ENCODE measurements at regions not wholly inside any gene's neighbourhood (a gene's known extent, or its start where the extent isn't known, plus 50 kb on each side); places are given as distances from the start of the nearest gene placed in this dataset.

DNA sequence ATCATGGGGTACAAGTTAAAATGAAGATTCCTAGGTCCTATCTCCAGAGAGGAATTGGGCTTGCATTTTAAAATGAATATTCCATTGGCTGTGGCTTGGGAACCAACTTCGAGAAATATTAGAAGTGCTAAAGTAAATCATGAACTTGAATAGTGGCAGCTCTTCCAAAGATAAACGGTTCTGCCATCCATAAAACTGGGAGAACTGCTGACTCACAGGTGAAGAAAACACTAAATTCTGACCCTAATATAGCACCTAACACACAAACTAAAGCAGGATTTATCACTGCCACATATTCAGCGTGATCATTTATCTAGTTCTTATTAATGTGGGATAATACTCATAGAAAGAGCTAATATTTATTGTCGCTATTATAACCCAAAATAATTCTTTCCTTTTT lies 508.1 kb upstream of the ID4 start:
- Histone ChIP-seq H3K9ac (ENCODE audit: low read depth in 1 of 2, low read length in 2 of 2) (no peak overlapping the region), H3K9me3 (ENCODE audit: control insufficient read depth in 1 of 2, low read length in 2 of 2) (no peaks in the 10 kb centered on the region), H3K4me3 (ENCODE audit: low read depth in 1 of 2, low read length in 2 of 2) (no peak overlapping the region), H3K36me3 (ENCODE audit: control insufficient read depth in 1 of 2, insufficient read depth in 2 of 2, low read length in 2 of 2) (no peaks in the 10 kb centered on the region), H3K4me1 (ENCODE audit: control insufficient read depth in 1 of 2, insufficient read depth in 2 of 2, low read length in 2 of 2) (no peaks in the 10 kb centered on the region), H3K27ac (ENCODE audit: low read depth, low read length) (no peak overlapping the region), H3K27me3 (ENCODE audit: control insufficient read depth in 1 of 2, insufficient read depth in 2 of 2, low read length in 2 of 2) (no peaks in the 10 kb centered on the region)

DNA sequence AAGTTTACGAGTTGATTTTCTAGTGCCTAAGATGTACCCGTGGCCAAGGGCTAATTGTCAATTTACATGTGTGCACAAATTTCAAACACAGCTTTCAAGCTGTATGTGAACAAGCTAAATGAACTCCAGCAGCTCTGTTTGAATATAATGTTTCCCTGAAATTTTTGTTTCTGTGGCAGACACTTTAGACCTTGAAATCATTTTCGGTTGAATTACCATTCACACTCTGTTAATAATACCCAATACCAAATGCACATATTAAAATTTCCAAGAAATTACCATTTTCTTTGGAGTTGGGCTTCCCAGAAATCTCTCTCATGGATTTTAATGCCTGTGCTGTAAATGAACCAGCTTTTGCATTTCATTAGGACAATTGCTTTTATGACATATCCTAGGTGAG lies 506.1 kb upstream of the ID4 start:
- Histone ChIP-seq H3K36me3 (ENCODE audit: control insufficient read depth in 1 of 2, insufficient read depth in 2 of 2, low read length in 2 of 2) (no peaks in the 10 kb centered on the region), H3K9me3 (ENCODE audit: control insufficient read depth in 1 of 2, low read length in 2 of 2) (no peaks in the 10 kb centered on the region), H3K9ac (ENCODE audit: low read depth in 1 of 2, low read length in 2 of 2) (no peak overlapping the region), H3K27me3 (ENCODE audit: control insufficient read depth in 1 of 2, insufficient read depth in 2 of 2, low read length in 2 of 2) (no peaks in the 10 kb centered on the region), H3K27ac (ENCODE audit: low read depth, low read length) (no peak overlapping the region), H3K4me3 (ENCODE audit: low read depth in 1 of 2, low read length in 2 of 2) (no peak overlapping the region), H3K4me1 (ENCODE audit: control insufficient read depth in 1 of 2, insufficient read depth in 2 of 2, low read length in 2 of 2) (no peaks in the 10 kb centered on the region)

DNA sequence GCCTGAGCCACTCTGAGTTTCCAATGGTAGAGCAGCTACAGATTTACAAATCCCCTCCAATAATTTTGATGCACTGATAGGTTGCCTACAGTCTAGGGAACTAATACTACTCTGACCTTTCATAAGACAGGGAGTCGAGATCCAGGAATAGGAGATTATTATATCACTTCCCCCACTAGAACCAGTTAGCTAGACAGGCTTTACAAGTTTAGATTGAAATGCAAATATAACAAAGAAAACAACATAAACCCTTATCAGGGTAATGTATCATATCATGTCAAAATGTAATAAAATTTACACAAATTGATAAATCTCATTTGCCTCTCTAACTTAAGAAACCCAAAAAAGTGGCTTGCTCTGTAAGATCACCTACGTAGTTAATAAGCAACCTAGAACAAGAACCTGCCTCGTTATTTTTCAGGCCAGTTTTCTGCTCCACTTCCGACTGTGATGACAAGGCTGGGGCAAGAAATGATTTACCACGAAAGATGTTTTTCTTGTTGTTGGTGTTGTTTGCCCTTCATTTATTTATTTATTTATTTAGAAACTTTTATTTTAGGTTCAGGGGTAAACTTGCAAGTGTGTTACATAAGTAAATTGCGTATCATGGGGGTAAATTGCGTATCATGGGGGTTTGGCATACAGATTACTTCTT lies 504.2 kb upstream of the ID4 start:
- Histone ChIP-seq H3K27ac (ENCODE audit: low read depth, low read length) (no peak overlapping the region), H3K4me3 (ENCODE audit: low read depth in 1 of 2, low read length in 2 of 2) (no peak overlapping the region), H3K4me1 (ENCODE audit: control insufficient read depth in 1 of 2, insufficient read depth in 2 of 2, low read length in 2 of 2) (no peaks in the 10 kb centered on the region), H3K36me3 (ENCODE audit: control insufficient read depth in 1 of 2, insufficient read depth in 2 of 2, low read length in 2 of 2) (no peaks in the 10 kb centered on the region), H3K27me3 (ENCODE audit: control insufficient read depth in 1 of 2, insufficient read depth in 2 of 2, low read length in 2 of 2) (no peaks in the 10 kb centered on the region), H3K9me3 (ENCODE audit: control insufficient read depth in 1 of 2, low read length in 2 of 2) (no peaks in the 10 kb centered on the region), H3K9ac (ENCODE audit: low read depth in 1 of 2, low read length in 2 of 2) (no peak overlapping the region)

DNA sequence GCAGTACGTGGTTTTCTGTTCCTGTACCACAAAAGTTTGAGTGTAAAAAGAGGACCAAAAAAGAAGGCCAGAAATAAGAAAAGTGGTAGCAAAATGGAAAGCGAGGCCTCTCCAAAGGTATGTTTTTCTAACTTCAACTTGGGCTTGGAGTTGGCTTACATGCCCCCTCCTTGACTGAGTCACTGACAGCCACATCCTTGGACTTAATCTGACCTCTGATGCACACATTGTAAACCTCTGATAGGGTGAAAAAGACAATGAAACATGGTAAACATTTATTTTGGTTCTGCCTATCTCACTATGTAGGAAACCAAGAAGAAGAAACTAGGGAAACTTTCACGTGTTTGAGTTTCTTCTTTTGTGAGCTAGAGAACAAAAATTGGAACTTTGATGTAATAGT lies 503.2 kb upstream of the ID4 start:
- H3K9me3 ChIP-seq (ENCODE audit: control insufficient read depth in 1 of 2, low read length in 2 of 2) = no peaks in the 10 kb centered on the region
- no peaks in the 10 kb centered on the region for H3K36me3 ChIP-seq (ENCODE audit: control insufficient read depth in 1 of 2, insufficient read depth in 2 of 2, low read length in 2 of 2)
- H3K4me1 ChIP-seq (ENCODE audit: control insufficient read depth in 1 of 2, insufficient read depth in 2 of 2, low read length in 2 of 2) = no peaks in the 10 kb centered on the region
- H3K9ac ChIP-seq (ENCODE audit: low read depth in 1 of 2, low read length in 2 of 2) = no peak overlapping the region
- no peaks in the 10 kb centered on the region for H3K27me3 ChIP-seq (ENCODE audit: control insufficient read depth in 1 of 2, insufficient read depth in 2 of 2, low read length in 2 of 2)
- H3K27ac ChIP-seq (ENCODE audit: low read depth, low read length) = no peak overlapping the region
- H3K4me3 ChIP-seq (ENCODE audit: low read depth in 1 of 2, low read length in 2 of 2) = no peak overlapping the region

- Histone ChIP-seq H3K9me3 (ENCODE audit: control insufficient read depth in 1 of 2, low read length in 2 of 2) (no peaks in the 10 kb centered on the region), H3K27ac (ENCODE audit: low read depth, low read length) (no peak overlapping the region)
Measured at GRCh38 chr6:19336579-19336978, 500.6 kb upstream of the ID4 start.

DNA sequence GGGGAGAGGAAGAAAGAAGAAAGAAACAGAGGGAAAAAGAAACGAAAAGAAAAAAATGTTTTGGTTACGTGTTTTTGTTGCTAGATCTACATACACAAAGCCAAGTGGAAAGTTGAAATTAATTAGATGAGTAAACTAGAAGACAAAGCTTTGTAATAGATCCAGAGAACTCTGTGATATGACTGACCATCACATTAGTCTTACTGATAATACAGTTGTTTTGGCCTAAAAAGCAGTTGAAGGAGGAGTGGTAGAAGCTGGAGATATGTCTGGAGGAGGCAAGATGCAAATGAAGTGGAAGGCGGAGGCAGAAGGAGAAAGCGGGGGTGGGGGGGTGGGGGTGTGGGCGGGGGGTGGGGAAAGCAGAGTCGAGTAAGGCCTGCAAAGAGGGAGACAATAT lies 500.1 kb upstream of the ID4 start:
- Histone ChIP-seq H3K9ac (ENCODE audit: low read depth in 1 of 2, low read length in 2 of 2) (no peak overlapping the region), H3K27ac (ENCODE audit: low read depth, low read length) (no peak overlapping the region), H3K4me3 (ENCODE audit: low read depth in 1 of 2, low read length in 2 of 2) (no peak overlapping the region), H3K36me3 (ENCODE audit: control insufficient read depth in 1 of 2, insufficient read depth in 2 of 2, low read length in 2 of 2) (no peaks in the 10 kb centered on the region), H3K9me3 (ENCODE audit: control insufficient read depth in 1 of 2, low read length in 2 of 2) (no peaks in the 10 kb centered on the region), H3K27me3 (ENCODE audit: control insufficient read depth in 1 of 2, insufficient read depth in 2 of 2, low read length in 2 of 2) (no peaks in the 10 kb centered on the region), H3K4me1 (ENCODE audit: control insufficient read depth in 1 of 2, insufficient read depth in 2 of 2, low read length in 2 of 2) (no peaks in the 10 kb centered on the region)

More at GRCh38 chr6:19336579-19336978, 500.6 kb upstream of the ID4 start:
- Histone ChIP-seq H3K9ac (ENCODE audit: low read depth in 1 of 2, low read length in 2 of 2) (no peak overlapping the region), H3K4me1 (ENCODE audit: control insufficient read depth in 1 of 2, insufficient read depth in 2 of 2, low read length in 2 of 2) (no peaks in the 10 kb centered on the region), H3K27me3 (ENCODE audit: control insufficient read depth in 1 of 2, insufficient read depth in 2 of 2, low read length in 2 of 2) (no peaks in the 10 kb centered on the region), H3K4me3 (ENCODE audit: low read depth in 1 of 2, low read length in 2 of 2) (no peak overlapping the region), H3K36me3 (ENCODE audit: control insufficient read depth in 1 of 2, insufficient read depth in 2 of 2, low read length in 2 of 2) (no peaks in the 10 kb centered on the region)

DNA sequence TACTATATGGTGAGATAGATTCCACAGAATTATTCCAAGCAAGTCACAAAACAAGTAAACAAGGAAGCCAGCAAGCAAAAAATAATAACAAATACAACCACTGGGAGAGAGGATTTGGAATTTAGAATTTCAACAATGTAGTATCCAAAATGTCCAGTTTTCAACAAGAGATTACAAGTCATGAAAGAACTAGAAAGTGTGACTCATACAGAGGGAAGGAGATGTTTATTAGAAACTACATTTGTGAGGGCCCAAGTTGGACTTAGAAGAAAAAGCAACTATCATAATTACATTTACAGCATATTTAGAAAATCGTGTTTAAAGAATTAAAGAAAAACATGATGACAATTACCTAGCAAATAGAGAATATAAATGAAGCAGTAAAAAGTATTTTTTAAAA lies 494.6 kb upstream of the ID4 start:
- Histone ChIP-seq H3K27ac (ENCODE audit: low read depth, low read length) (no peak overlapping the region), H3K9ac (ENCODE audit: low read depth in 1 of 2, low read length in 2 of 2) (no peak overlapping the region), H3K36me3 (ENCODE audit: control insufficient read depth in 1 of 2, insufficient read depth in 2 of 2, low read length in 2 of 2) (no peaks in the 10 kb centered on the region)

GRCh38 chr6:19349429-19349828 lies 487.7 kb upstream of the ID4 start:
- Histone ChIP-seq H3K36me3 (ENCODE audit: control insufficient read depth in 1 of 2, insufficient read depth in 2 of 2, low read length in 2 of 2) (no peaks in the 10 kb centered on the region), H3K9me3 (ENCODE audit: control insufficient read depth in 1 of 2, low read length in 2 of 2) (no peaks in the 10 kb centered on the region), H3K9ac (ENCODE audit: low read depth in 1 of 2, low read length in 2 of 2) (no peak overlapping the region), H3K4me3 (ENCODE audit: low read depth in 1 of 2, low read length in 2 of 2) (no peak overlapping the region), H3K27ac (ENCODE audit: low read depth, low read length) (no peak overlapping the region), H3K27me3 (ENCODE audit: control insufficient read depth in 1 of 2, insufficient read depth in 2 of 2, low read length in 2 of 2) (no peaks in the 10 kb centered on the region), H3K4me1 (ENCODE audit: control insufficient read depth in 1 of 2, insufficient read depth in 2 of 2, low read length in 2 of 2) (no peaks in the 10 kb centered on the region)

More for the DNA sequence above, 494.6 kb upstream of the ID4 start:
- no peak overlapping the region for H3K4me3 ChIP-seq (ENCODE audit: low read depth in 1 of 2, low read length in 2 of 2)
- H3K4me1 ChIP-seq (ENCODE audit: control insufficient read depth in 1 of 2, insufficient read depth in 2 of 2, low read length in 2 of 2) = no peaks in the 10 kb centered on the region
- no peaks in the 10 kb centered on the region for H3K9me3 ChIP-seq (ENCODE audit: control insufficient read depth in 1 of 2, low read length in 2 of 2)
- H3K27me3 ChIP-seq (ENCODE audit: control insufficient read depth in 1 of 2, insufficient read depth in 2 of 2, low read length in 2 of 2) = no peaks in the 10 kb centered on the region

DNA sequence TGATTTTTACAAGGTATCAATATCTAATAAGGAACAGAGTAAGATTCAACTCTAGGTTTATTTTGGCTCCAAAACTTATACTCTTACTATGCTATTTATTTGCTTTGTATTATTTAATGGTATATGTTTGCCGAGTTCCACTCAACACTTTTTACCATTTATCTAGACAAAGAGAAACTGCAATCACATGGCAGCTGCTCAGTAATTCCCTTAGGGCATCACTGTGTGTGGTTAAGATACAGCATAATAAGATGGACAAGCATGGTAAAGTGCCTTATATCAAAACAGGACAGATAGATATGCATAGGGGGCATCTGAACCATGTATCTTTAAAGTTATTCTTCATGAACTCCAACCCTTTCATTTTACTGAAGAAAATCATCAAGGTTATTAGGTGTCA lies 483.0 kb upstream of the ID4 start:
- Histone ChIP-seq H3K36me3 (ENCODE audit: control insufficient read depth in 1 of 2, insufficient read depth in 2 of 2, low read length in 2 of 2) (no peaks in the 10 kb centered on the region), H3K27me3 (ENCODE audit: control insufficient read depth in 1 of 2, insufficient read depth in 2 of 2, low read length in 2 of 2) (no peaks in the 10 kb centered on the region), H3K4me3 (ENCODE audit: low read depth in 1 of 2, low read length in 2 of 2) (no peak overlapping the region), H3K4me1 (ENCODE audit: control insufficient read depth in 1 of 2, insufficient read depth in 2 of 2, low read length in 2 of 2) (no peaks in the 10 kb centered on the region), H3K27ac (ENCODE audit: low read depth, low read length) (no peak overlapping the region), H3K9me3 (ENCODE audit: control insufficient read depth in 1 of 2, low read length in 2 of 2) (no peaks in the 10 kb centered on the region), H3K9ac (ENCODE audit: low read depth in 1 of 2, low read length in 2 of 2) (no peak overlapping the region)

GRCh38 chr6:19356692-19357091 lies 480.5 kb upstream of the ID4 start:
- H3K9me3 ChIP-seq (ENCODE audit: control insufficient read depth in 1 of 2, low read length in 2 of 2) = no peaks in the 10 kb centered on the region
- no peaks in the 10 kb centered on the region for H3K36me3 ChIP-seq (ENCODE audit: control insufficient read depth in 1 of 2, insufficient read depth in 2 of 2, low read length in 2 of 2)
- no peaks in the 10 kb centered on the region for H3K27me3 ChIP-seq (ENCODE audit: control insufficient read depth in 1 of 2, insufficient read depth in 2 of 2, low read length in 2 of 2)
- H3K9ac ChIP-seq (ENCODE audit: low read depth in 1 of 2, low read length in 2 of 2) = no peak overlapping the region
- no peak overlapping the region for H3K4me3 ChIP-seq (ENCODE audit: low read depth in 1 of 2, low read length in 2 of 2)
- no peaks in the 10 kb centered on the region for H3K4me1 ChIP-seq (ENCODE audit: control insufficient read depth in 1 of 2, insufficient read depth in 2 of 2, low read length in 2 of 2)
- H3K27ac ChIP-seq (ENCODE audit: low read depth, low read length) = no peak overlapping the region

- no peak overlapping the region for H3K27ac ChIP-seq (ENCODE audit: low read depth, low read length)
- no peaks in the 10 kb centered on the region for H3K9me3 ChIP-seq (ENCODE audit: control insufficient read depth in 1 of 2, low read length in 2 of 2)
- H3K27me3 ChIP-seq (ENCODE audit: control insufficient read depth in 1 of 2, insufficient read depth in 2 of 2, low read length in 2 of 2) = no peaks in the 10 kb centered on the region
- no peak overlapping the region for H3K9ac ChIP-seq (ENCODE audit: low read depth in 1 of 2, low read length in 2 of 2)
- H3K36me3 ChIP-seq (ENCODE audit: control insufficient read depth in 1 of 2, insufficient read depth in 2 of 2, low read length in 2 of 2) = no peaks in the 10 kb centered on the region
- H3K4me1 ChIP-seq (ENCODE audit: control insufficient read depth in 1 of 2, insufficient read depth in 2 of 2, low read length in 2 of 2) = no peaks in the 10 kb centered on the region
- no peak overlapping the region for H3K4me3 ChIP-seq (ENCODE audit: low read depth in 1 of 2, low read length in 2 of 2)
Measured at GRCh38 chr6:19362396-19362795, 474.8 kb upstream of the ID4 start.
